K562 (cell line): ENCODE measurements at regions not wholly inside any gene's neighbourhood (a gene's known extent, or its start where the extent isn't known, plus 50 kb on each side); places are given as distances from the start of the nearest gene placed in this dataset.
A peak's percentile ranks its signal among the peaks of the same experiment; 100 is the strongest.
"Not testable (repeated sequence)": the region's sequence is repeated elsewhere in the genome, so short reads cannot be mapped to it uniquely, and the experiment has no call there.

Experiments
- ATAC-seq: fragments of 200-7000 bp; cut with Tn5 transposase; 3 replicates; pipeline ENCODE4 v1.9.1; 2020; ENCODE audit warnings: moderate library complexity
- BruUV-seq: library from RNA; stranded (reverse); fragments of 400-500 nt; replicated peaks from 2 replicates; lab custom pipeline; 2021; lab: Mats Ljungman, UMichigan
- CTCF ChIA-PET: fragments of 300-600 bp; formaldehyde crosslinking; extraction: SDS; loops from one replicate; lab custom pipeline; 2021; ENCODE audit warnings: low intra/inter-chr PET ratio; lab: Yijun Ruan, JAX
- POLR2A ChIA-PET: fragments of 300-600, 350-650 bp; sonication (Branson Sonifier 250); formaldehyde crosslinking; extraction: SDS; loops from one replicate; lab custom pipeline; 2021; ENCODE audit warnings: antibody characterized with exemption, inconsistent platforms; lab: Yijun Ruan, JAX
- DNase-seq, 4 experiments: peaks; one replicate each; pipeline versions ENCODE4 v3.0.0 to v3.0.0-alpha.2; 2011 to 2018; ENCODE audit warnings: low spot score in 3 of 4, mixed read lengths in 3 of 4; ENCODE audit errors: extremely low read depth in 1 of 4
- FAIRE-seq: peaks from 2 replicates; lab custom pipeline; 2011; peaks lifted over from hg19 to GRCh38; lab: Jason Lieb, UNC
- H2AFZ ChIP-seq: 2 replicates; pipeline ENCODE4 v1.6.0; 2011; ENCODE audit warnings: low read depth, low read length, control low read depth, inconsistent platforms
- H3K27ac ChIP-seq: fragments of 200-600 bp; 3 replicates; pipeline ENCODE4 v1.8.0; 2011; ENCODE audit warnings: low read depth, mild to moderate bottlenecking, control low read depth, inconsistent platforms, low read length, moderate library complexity, mixed read lengths; ENCODE audit errors: extremely low read depth
- H3K27me3 ChIP-seq, 2 experiments: fragments of 300-600 bp in 1 of 2; 2 replicates in 1 of 2; 3 replicates in 1 of 2; pipeline versions ENCODE4 v1.6.0 to v1.8.0; 2011; ENCODE audit warnings: inconsistent platforms in 2 of 2, low read length in 2 of 2, mild to moderate bottlenecking in 1 of 2, mixed read lengths in 1 of 2, moderate library complexity in 1 of 2; ENCODE audit not compliant: control insufficient read depth in 2 of 2, insufficient read depth in 2 of 2
- H3K36me3 ChIP-seq: fragments of 300-600 bp; 3 replicates; pipeline ENCODE4 v1.8.0; 2011; ENCODE audit warnings: mild to moderate bottlenecking, low read length, inconsistent platforms; ENCODE audit not compliant: control insufficient read depth, insufficient read depth
- H3K4me1 ChIP-seq, 2 experiments: fragments of 200-600 bp in 1 of 2; replicated peaks in 1 of 2; 2 replicates in 1 of 2; 3 replicates in 1 of 2; pipeline versions ENCODE4 v1.5.1 to v1.8.0; 2011; ENCODE audit warnings: inconsistent platforms in 2 of 2, low read length in 2 of 2, mild to moderate bottlenecking in 1 of 2, mixed read lengths in 1 of 2, moderate library complexity in 1 of 2; ENCODE audit not compliant: control insufficient read depth in 2 of 2, insufficient read depth in 2 of 2
- H3K4me2 ChIP-seq: 2 replicates; pipeline ENCODE4 v1.6.1; 2011; ENCODE audit warnings: low read length, control low read depth, inconsistent platforms, mixed read lengths; ENCODE audit not compliant: insufficient read depth
- H3K4me3 ChIP-seq: fragments of 200-600 bp; sonication (generic), shearing (Covaris generic); 2 replicates; pipeline ENCODE4 v1.5.1; 2016; ENCODE audit warnings: control low read depth, inconsistent platforms
- H3K79me2 ChIP-seq: fragments of 200-600 bp; 3 replicates; pipeline ENCODE4 v1.8.0; 2011; ENCODE audit warnings: low read length, inconsistent platforms; ENCODE audit not compliant: control insufficient read depth, insufficient read depth
- H3K9ac ChIP-seq, 2 experiments: 2 replicates each; pipeline versions ENCODE4 v1.6.0 to v1.6.1; 2011; ENCODE audit warnings: low read depth in 2 of 2, low read length in 2 of 2, control low read depth in 1 of 2, inconsistent platforms in 1 of 2, mild to moderate bottlenecking in 1 of 2, mixed read lengths in 1 of 2; ENCODE audit not compliant: insufficient read depth in 1 of 2
- H3K9me1 ChIP-seq: one replicate; pipeline ENCODE4 v1.6.0; 2011; ENCODE audit warnings: inconsistent platforms, mild to moderate bottlenecking, low read length, moderate library complexity; ENCODE audit not compliant: control insufficient read depth, insufficient read depth
- H3K9me3 ChIP-seq: replicated peaks from 2 replicates; pipeline ENCODE4 v1.5.1; 2011; ENCODE audit warnings: low read depth, low read length, inconsistent platforms; ENCODE audit not compliant: control insufficient read depth, insufficient read depth
- H4K20me1 ChIP-seq: replicated peaks from 2 replicates; pipeline ENCODE4 v1.6.1; 2011; ENCODE audit warnings: low read length, inconsistent platforms, mixed read lengths; ENCODE audit not compliant: control insufficient read depth, insufficient read depth
- CBX5 ChIP-seq: IDR thresholded peaks from 2 replicates; pipeline ENCODE4 v1.6.1; 2014; ENCODE audit warnings: low read depth, borderline replicate concordance
- FOXJ3 ChIP-seq: sonication (generic); formaldehyde crosslinking; IDR thresholded peaks from 2 replicates; pipeline ENCODE4 v1.4.0; 2020; ENCODE audit warnings: mild to moderate bottlenecking, missing genetic modification reagents
- GATAD2B ChIP-seq: fragments of 450-650 bp; IDR thresholded peaks from 2 replicates; pipeline ENCODE4 v1.6.1; 2017; ENCODE audit warnings: mild to moderate bottlenecking, borderline replicate concordance
- NFIC ChIP-seq: fragments of 450-650 bp; IDR thresholded peaks from 2 replicates; pipeline ENCODE4 v1.6.1; 2017; ENCODE audit warnings: mild to moderate bottlenecking, inconsistent platforms
- PHF8 ChIP-seq: fragments of 200-600 bp; sonication (generic); IDR thresholded peaks from 2 replicates; pipeline ENCODE4 v1.6.1; 2012; ENCODE audit warnings: mixed run types, mild to moderate bottlenecking, inconsistent platforms, low read length, moderate library complexity, borderline replicate concordance
- RBM17 ChIP-seq: fragments of 200-400 bp; formaldehyde crosslinking; IDR thresholded peaks from 2 replicates; pipeline ENCODE4 v1.6.1; 2017; ENCODE audit warnings: low read depth, mild to moderate bottlenecking, low read length, borderline replicate concordance
- TRIM28 ChIP-seq: fragments of 450-650 bp; IDR thresholded peaks from 2 replicates; pipeline ENCODE4 v1.6.1; 2017
- ZFP36 ChIP-seq: fragments of 150-350 bp; IDR thresholded peaks from 2 replicates; pipeline ENCODE4 v1.6.1; 2018; ENCODE audit warnings: low read length, low read depth; ENCODE audit not compliant: partially characterized antibody
- ZNF133 ChIP-seq: fragments of 250-450 bp; sonication (Bioruptor Pico); IDR thresholded peaks from 2 replicates; pipeline ENCODE4 v1.4.0; 2020; ENCODE audit warnings: mild to moderate bottlenecking
- ZNF384 ChIP-seq: IDR thresholded peaks from 2 replicates; pipeline ENCODE4 v1.6.1; 2012; ENCODE audit warnings: low read depth, low read length, improper control_type of control experiment
- ZNF696 ChIP-seq: fragments of 250-450 bp; sonication (Bioruptor Pico); conservative IDR thresholded peaks from 2 replicates; pipeline ENCODE4 v1.4.0; 2020; ENCODE audit warnings: mild to moderate bottlenecking, moderate library complexity
- WGBS: fragments of 100-300 bp; shearing (Covaris generic); methylation state at CpG from one replicate; pipeline ENCODE4 v1.1.6; 2016; ENCODE audit warnings: low coverage, mixed read lengths; ENCODE audit not compliant: insufficient coverage; ENCODE audit errors: missing lambda C conversion rate; 5-methylcytosine and 5-hydroxymethylcytosine counted together
- in situ Hi-C: fragments of 300-500 bp; cut with MboI; formaldehyde crosslinking; loops from 4 replicates; pipeline ENCODE4 v1.15.0; 2018; ENCODE audit warnings: inconsistent platforms, mixed read lengths
- intact Hi-C: fragments of 100-400 bp; cut with micrococcal nuclease; formaldehyde crosslinking; loops from 2 replicates; pipeline ENCODE4 v1.14.2; 2022
- TF ChIP-seq, protein P1 (sequence below): fragments of 450-650 bp; IDR thresholded peaks from 2 replicates; pipeline ENCODE4 v1.6.1; 2016; ENCODE audit warnings: low read depth, mild to moderate bottlenecking, moderate library complexity

DNA sequence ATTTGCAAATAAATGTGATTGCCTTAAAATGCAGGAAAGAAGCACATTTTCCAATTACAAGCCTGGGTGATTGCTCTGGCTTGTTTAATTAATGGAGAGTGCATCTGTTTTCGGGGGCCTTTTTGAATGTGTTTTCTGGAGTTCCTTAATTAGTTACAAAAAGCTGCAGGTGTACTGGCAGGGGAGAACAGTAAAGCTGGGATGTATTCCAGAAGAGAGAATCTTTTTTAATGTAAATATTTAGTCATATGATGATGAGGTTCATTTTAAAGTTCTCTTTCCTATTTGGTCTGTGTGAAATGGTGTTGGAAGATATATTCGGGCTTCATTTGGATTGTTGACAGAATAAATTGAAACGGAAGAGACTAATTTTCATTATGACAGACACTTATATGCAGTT is 70.9 kb upstream of the N4BP1 start:
- Histone ChIP-seq H3K36me3 (no peaks in the 10 kb centered on the region), H3K4me1 (no peaks in the 10 kb centered on the region), H3K4me2 (no peak overlapping the region), H3K27me3 (peaks cover 0 to 5% of the 10 kb centered on the region in 2 experiments; a peak in 1 of 5 replicates), H3K79me2 (no peaks in the 10 kb centered on the region), H3K27ac (no peak overlapping the region), H4K20me1 (no peaks in the 10 kb centered on the region), H3K9ac (no peak overlapping the region), H3K4me3 (no peak overlapping the region), H3K9me1 (no peaks in the 10 kb centered on the region), H3K9me3 (no peaks in the 10 kb centered on the region), H2AFZ (no peak overlapping the region)
- intact Hi-C loops (no loop called here), in situ Hi-C loops (loop anchor here (5.0 kb wide), 1 partner anchor 306 kb away; no protein-coding TSS in a partner anchor)
- no peak for FAIRE-seq
- ATAC-seq, result no peak
- BruUV-seq, result no TSS peak
- WGBS, result 3% methylated on average over 3 of the region's 3 CpGs
- TF ChIP-seq ZNF696 (CRISPR knock-in tag) (no peak), FOXJ3 (no peak), ZFP36 (no peak), ZNF133 (CRISPR knock-in tag) (no peak), CBX5 (no peak), RBM17 (no peak)
- TF ChIP-seq, protein P1, sequence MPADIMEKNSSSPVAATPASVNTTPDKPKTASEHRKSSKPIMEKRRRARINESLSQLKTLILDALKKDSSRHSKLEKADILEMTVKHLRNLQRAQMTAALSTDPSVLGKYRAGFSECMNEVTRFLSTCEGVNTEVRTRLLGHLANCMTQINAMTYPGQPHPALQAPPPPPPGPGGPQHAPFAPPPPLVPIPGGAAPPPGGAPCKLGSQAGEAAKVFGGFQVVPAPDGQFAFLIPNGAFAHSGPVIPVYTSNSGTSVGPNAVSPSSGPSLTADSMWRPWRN, result no peak
- CTCF ChIA-PET, result no interaction called here
- DNase-seq, result no peak
- POLR2A ChIA-PET, result no interaction called here

DNA sequence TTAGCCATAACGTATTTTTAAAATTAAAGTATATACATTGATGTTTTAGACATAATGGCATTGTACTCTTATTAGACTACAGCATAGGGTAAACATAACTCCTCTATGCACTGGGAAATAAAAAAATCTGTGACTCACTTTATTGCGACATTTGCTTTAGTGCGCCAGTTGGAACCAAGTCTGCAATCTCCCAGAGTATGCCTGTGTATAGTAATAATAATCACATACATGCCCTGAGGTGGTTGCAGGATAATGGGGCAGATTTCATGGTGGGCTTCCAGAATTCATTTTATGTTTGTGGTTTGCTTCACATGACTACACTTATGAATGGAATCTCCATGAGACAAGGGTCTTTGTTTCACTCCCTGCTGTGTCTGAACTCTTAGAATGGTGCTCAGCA is 66.9 kb upstream of the N4BP1 start:
- H3K9ac ChIP-seq, result no peak overlapping the region
- ATAC-seq (no peak), FAIRE-seq (no peak), DNase-seq (no peak)
- ChIA-PET POLR2A (no interaction called here), CTCF (no interaction called here)
- no peak overlapping the region for H3K4me2 ChIP-seq
- H3K9me3 ChIP-seq, result no peaks in the 10 kb centered on the region
- no peak overlapping the region for H3K4me3 ChIP-seq
- H2AFZ ChIP-seq, result no peak overlapping the region
- 0% methylated on average over 3 of the region's 3 CpGs for WGBS
- intact Hi-C loops (no loop called here), in situ Hi-C loops (no loop called here)
- H3K79me2 ChIP-seq, result no peaks in the 10 kb centered on the region
- H4K20me1 ChIP-seq, result no peaks in the 10 kb centered on the region
- TF ChIP-seq PHF8 (no peak), NFIC (no peak), TRIM28 (no peak), GATAD2B (no peak), ZNF384 (no peak)
- no peaks in the 10 kb centered on the region for H3K36me3 ChIP-seq
- no peaks in the 10 kb centered on the region for H3K9me1 ChIP-seq
- H3K27ac ChIP-seq, result no peak overlapping the region
- no TSS peak for BruUV-seq
- H3K27me3 ChIP-seq, result no peaks in the 10 kb centered on the region
- H3K4me1 ChIP-seq, result no peaks in the 10 kb centered on the region

DNA sequence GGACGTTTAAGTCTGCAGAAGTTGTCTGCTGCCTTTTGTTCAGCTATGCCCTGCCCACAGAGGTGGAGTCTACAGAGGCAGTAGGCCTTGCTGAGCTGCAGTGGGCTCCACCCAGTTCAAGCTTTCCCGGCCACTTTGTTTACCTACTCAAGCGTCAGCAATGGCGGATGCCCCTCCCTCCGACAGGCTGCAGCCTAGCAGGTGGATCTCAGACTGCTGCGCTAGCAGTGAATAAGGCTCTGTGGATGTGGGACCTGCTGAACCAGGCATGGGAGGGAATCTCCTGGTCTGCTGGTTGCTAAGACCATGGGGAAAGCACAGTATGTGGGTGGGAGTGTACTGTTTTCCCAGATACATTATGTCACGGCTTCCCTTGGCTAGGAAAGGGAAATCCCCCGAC is 58.2 kb upstream of the N4BP1 start:
- H3K27ac ChIP-seq, H3K4me2 ChIP-seq, FAIRE-seq, H2AFZ ChIP-seq, H3K9ac ChIP-seq, H3K9me3 ChIP-seq, ATAC-seq, H3K36me3 ChIP-seq, BruUV-seq, in situ Hi-C loops, H3K79me2 ChIP-seq, H3K4me1 ChIP-seq, H3K9me1 ChIP-seq, intact Hi-C loops, H3K27me3 ChIP-seq, H4K20me1 ChIP-seq, H3K4me3 ChIP-seq: not testable (repeated sequence)
- POLR2A ChIA-PET, result interaction anchor here (0.6 kb wide), 1 partner anchor 511 kb away, joined by 4 read pairs; no protein-coding TSS in a partner anchor
- CTCF ChIA-PET, result interaction anchor here (0.6 kb wide), 1 partner anchor 459 kb away, joined by 3 read pairs; no protein-coding TSS in a partner anchor
- peak in 1 of 4 experiments; percentile 2 for DNase-seq
- 2% methylated on average over 8 of the region's 8 CpGs for WGBS
